H9 (cell line): ENCODE measurements at regions not wholly inside any gene's neighbourhood (a gene's known extent, or its start where the extent isn't known, plus 50 kb on each side); places are given as distances from the start of the nearest gene placed in this dataset.

Source experiments
- DNase-seq: peaks from one replicate; pipeline ENCODE4 v3.0.0-alpha.2; 2017
- H2AFZ ChIP-seq: one replicate; pipeline ENCODE4 v1.6.1; 2013; ENCODE audit warnings: mild to moderate bottlenecking, low read length, control low read depth, moderate library complexity
- H2AK5ac ChIP-seq: 2 replicates; pipeline ENCODE4 v1.6.1; 2013; ENCODE audit warnings: low read length, control low read depth, mixed read lengths; ENCODE audit not compliant: insufficient read length
- H2BK120ac ChIP-seq: one replicate; pipeline ENCODE4 v1.6.1; 2013; ENCODE audit warnings: low read depth, mild to moderate bottlenecking, low read length, control low read depth, inconsistent platforms; ENCODE audit not compliant: poor library complexity, severe bottlenecking
- H2BK12ac ChIP-seq: 2 replicates; pipeline ENCODE4 v1.6.1; 2013; ENCODE audit warnings: low read length, control low read depth, mixed read lengths, low read depth; ENCODE audit not compliant: insufficient read length
- H2BK15ac ChIP-seq: 2 replicates; pipeline ENCODE4 v1.6.1; 2013; ENCODE audit warnings: low read depth, low read length, control low read depth
- H2BK20ac ChIP-seq: one replicate; pipeline ENCODE4 v1.6.1; 2013; ENCODE audit warnings: low read depth, mild to moderate bottlenecking, low read length, control low read depth, inconsistent platforms; ENCODE audit not compliant: poor library complexity, severe bottlenecking
- H2BK5ac ChIP-seq: 2 replicates; pipeline ENCODE4 v1.6.1; 2013; ENCODE audit warnings: low read length, control low read depth, mixed read lengths; ENCODE audit not compliant: insufficient read length
- H3K14ac ChIP-seq: 2 replicates; pipeline ENCODE4 v1.6.1; 2013; ENCODE audit warnings: low read length, control low read depth; ENCODE audit not compliant: insufficient read depth
- H3K18ac ChIP-seq: 2 replicates; pipeline ENCODE4 v1.6.1; 2013; ENCODE audit warnings: low read depth, mild to moderate bottlenecking, mixed read lengths, low read length, control low read depth; ENCODE audit not compliant: insufficient read length
- H3K23ac ChIP-seq: 2 replicates; pipeline ENCODE4 v1.6.1; 2013; ENCODE audit warnings: low read length, control low read depth, mixed read lengths, low read depth; ENCODE audit not compliant: insufficient read length
- H3K23me2 ChIP-seq: 2 replicates; pipeline ENCODE4 v1.6.1; 2013; ENCODE audit warnings: low read depth, mild to moderate bottlenecking, mixed read lengths, low read length, control low read depth; ENCODE audit not compliant: insufficient read length, poor library complexity, severe bottlenecking
- H3K27ac ChIP-seq: 2 replicates; pipeline ENCODE4 v1.5.1; 2013; ENCODE audit warnings: low read length, control low read depth, mixed read lengths, low read depth; ENCODE audit not compliant: insufficient read length
- H3K27me3 ChIP-seq: 2 replicates; pipeline ENCODE4 v1.6.1; 2013; ENCODE audit warnings: low read length, control low read depth, inconsistent platforms; ENCODE audit not compliant: insufficient read depth
- H3K4ac ChIP-seq: 2 replicates; pipeline ENCODE4 v1.6.1; 2013; ENCODE audit warnings: low read depth, mild to moderate bottlenecking, control low read depth, inconsistent platforms, low read length, moderate library complexity
- H3K4me1 ChIP-seq: 2 replicates; pipeline ENCODE4 v1.6.1; 2013; ENCODE audit warnings: low read length, control low read depth, inconsistent platforms; ENCODE audit not compliant: insufficient read depth
- H3K4me2 ChIP-seq: 2 replicates; pipeline ENCODE4 v1.6.1; 2013; ENCODE audit warnings: low read length, control low read depth, mixed read lengths; ENCODE audit not compliant: insufficient read length, insufficient read depth
- H3K56ac ChIP-seq: 2 replicates; pipeline ENCODE4 v1.6.1; 2013; ENCODE audit warnings: low read depth, mild to moderate bottlenecking, mixed read lengths, low read length, control low read depth; ENCODE audit not compliant: insufficient read length
- H3K79me1 ChIP-seq: 2 replicates; pipeline ENCODE4 v1.6.1; 2013; ENCODE audit warnings: low read depth, mild to moderate bottlenecking, moderate library complexity, low read length, control low read depth, inconsistent platforms; ENCODE audit not compliant: insufficient read depth, poor library complexity, severe bottlenecking
- H3K79me2 ChIP-seq: 2 replicates; pipeline ENCODE4 v1.6.1; 2013; ENCODE audit warnings: low read length, control low read depth, inconsistent platforms; ENCODE audit not compliant: insufficient read depth
- H3K9ac ChIP-seq: 2 replicates; pipeline ENCODE4 v1.6.1; 2013; ENCODE audit warnings: low read length, control low read depth, mixed read lengths; ENCODE audit not compliant: insufficient read length; ENCODE audit errors: extremely low read depth
- H3K9me3 ChIP-seq: one replicate; pipeline ENCODE4 v1.6.1; 2013; ENCODE audit warnings: low read depth, low read length, inconsistent platforms; ENCODE audit not compliant: control insufficient read depth
- H3T11ph ChIP-seq: one replicate; pipeline ENCODE4 v1.6.1; 2013; ENCODE audit warnings: mild to moderate bottlenecking, low read length, control low read depth, inconsistent platforms
- H4K20me1 ChIP-seq: one replicate; pipeline ENCODE4 v1.6.1; 2013; ENCODE audit not compliant: control insufficient read depth, insufficient read length, insufficient read depth
- H4K5ac ChIP-seq: 2 replicates; pipeline ENCODE4 v1.6.1; 2013; ENCODE audit warnings: low read depth, mild to moderate bottlenecking, mixed read lengths, low read length, control low read depth; ENCODE audit not compliant: insufficient read length
- H4K8ac ChIP-seq: replicated peaks from 2 replicates; pipeline ENCODE4 v1.6.1; 2013; ENCODE audit warnings: low read length, control low read depth, mixed read lengths, low read depth; ENCODE audit not compliant: insufficient read length
- H4K91ac ChIP-seq: 2 replicates; pipeline ENCODE4 v1.6.1; 2013; ENCODE audit warnings: low read depth, mild to moderate bottlenecking, moderate library complexity, mixed read lengths, low read length, control low read depth; ENCODE audit not compliant: insufficient read length
- H3K27ac Mint-ChIP-seq, 3 experiments: 2 replicates in 2 of 3; 3 replicates in 1 of 3; pipeline ENCODE4 v1.8.0; 2020 to 2021; ENCODE audit warnings: mixed read lengths in 3 of 3, mild to moderate bottlenecking in 1 of 3, moderate library complexity in 1 of 3
- H3K27me3 Mint-ChIP-seq: 2 replicates; pipeline ENCODE4 v1.8.0; 2021; ENCODE audit warnings: low read depth, mild to moderate bottlenecking, moderate library complexity, mixed read lengths
- H3K36me3 Mint-ChIP-seq, 3 experiments: 2 replicates in 2 of 3; 3 replicates in 1 of 3; pipeline ENCODE4 v1.8.0; 2020 to 2021; ENCODE audit warnings: low read depth in 3 of 3, mixed read lengths in 3 of 3; ENCODE audit not compliant: insufficient read depth in 1 of 3
- H3K4me1 Mint-ChIP-seq, 2 experiments: 2 replicates each; pipeline ENCODE4 v1.8.0; 2020; ENCODE audit warnings: mixed read lengths in 2 of 2
- H3K4me3 Mint-ChIP-seq, 2 experiments: 2 replicates in 1 of 2; 3 replicates in 1 of 2; pipeline ENCODE4 v1.8.0; 2020 to 2021; ENCODE audit warnings: mild to moderate bottlenecking in 2 of 2, mixed read lengths in 2 of 2, moderate library complexity in 1 of 2
- H3K9me3 Mint-ChIP-seq, 2 experiments: 2 replicates in 1 of 2; 3 replicates in 1 of 2; pipeline ENCODE4 v1.8.0; 2020; ENCODE audit warnings: mild to moderate bottlenecking in 2 of 2, mixed read lengths in 2 of 2, moderate library complexity in 1 of 2
- WGBS: extraction: QIAGEN DNeasy Blood & Tissue Kit; methylation state at CpG from one replicate; pipeline ENCODE4 v1.1.7; 2013; ENCODE audit warnings: missing lambda C conversion rate, low lambda C conversion rate, mixed read lengths; ENCODE audit not compliant: insufficient read length; ENCODE audit errors: extremely low coverage; 5-methylcytosine and 5-hydroxymethylcytosine counted together
- TF ChIP-seq, protein P1 (sequence below): fragments of 200-600 bp; sonication (generic); conservative IDR thresholded peaks from 3 replicates; pipeline ENCODE4 v1.8.0; 2021; ENCODE audit warnings: antibody characterized with exemption, mild to moderate bottlenecking

DNA sequence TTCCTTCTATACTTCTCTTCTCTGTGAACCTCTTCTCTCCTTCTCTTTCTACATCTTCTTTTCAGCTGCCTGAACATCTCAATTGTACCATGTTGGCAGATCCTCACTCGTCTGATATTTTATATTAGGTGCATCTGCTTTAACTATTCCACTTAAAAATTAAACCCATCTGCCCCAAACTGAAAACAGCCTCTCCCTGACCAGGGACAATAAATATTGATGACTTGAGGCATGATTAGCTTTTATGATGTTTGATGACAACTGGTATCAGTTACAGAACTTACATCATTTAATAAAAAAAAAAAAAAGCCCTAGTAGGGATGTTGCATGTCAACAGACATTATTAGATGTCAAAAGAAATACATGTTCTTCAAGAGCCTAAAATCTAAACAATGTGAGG lies 79.8 kb upstream of the HABP2 start:
- no peak overlapping the region for H2BK15ac ChIP-seq
- H3K9ac ChIP-seq, result no peak overlapping the region
- no peak overlapping the region for H2BK12ac ChIP-seq
- H2BK20ac ChIP-seq, result no peak overlapping the region
- H2BK120ac ChIP-seq, result no peak overlapping the region
- H3K27ac ChIP-seq, result no peak overlapping the region
- Mint-ChIP-seq H3K9me3 (peaks cover 0 to 3% of the 10 kb centered on the region in 2 experiments; a peak in 2 of 5 replicates), H3K36me3 (no peaks in the 10 kb centered on the region), H3K4me1 (peaks cover 0 to 9% of the 10 kb centered on the region in 2 experiments; a peak in 2 of 4 replicates), H3K27ac (no peak overlapping the region), H3K4me3 (no peak overlapping the region), H3K27me3 (peaks cover 16% of the 10 kb centered on the region)
- TF ChIP-seq, protein P1, sequence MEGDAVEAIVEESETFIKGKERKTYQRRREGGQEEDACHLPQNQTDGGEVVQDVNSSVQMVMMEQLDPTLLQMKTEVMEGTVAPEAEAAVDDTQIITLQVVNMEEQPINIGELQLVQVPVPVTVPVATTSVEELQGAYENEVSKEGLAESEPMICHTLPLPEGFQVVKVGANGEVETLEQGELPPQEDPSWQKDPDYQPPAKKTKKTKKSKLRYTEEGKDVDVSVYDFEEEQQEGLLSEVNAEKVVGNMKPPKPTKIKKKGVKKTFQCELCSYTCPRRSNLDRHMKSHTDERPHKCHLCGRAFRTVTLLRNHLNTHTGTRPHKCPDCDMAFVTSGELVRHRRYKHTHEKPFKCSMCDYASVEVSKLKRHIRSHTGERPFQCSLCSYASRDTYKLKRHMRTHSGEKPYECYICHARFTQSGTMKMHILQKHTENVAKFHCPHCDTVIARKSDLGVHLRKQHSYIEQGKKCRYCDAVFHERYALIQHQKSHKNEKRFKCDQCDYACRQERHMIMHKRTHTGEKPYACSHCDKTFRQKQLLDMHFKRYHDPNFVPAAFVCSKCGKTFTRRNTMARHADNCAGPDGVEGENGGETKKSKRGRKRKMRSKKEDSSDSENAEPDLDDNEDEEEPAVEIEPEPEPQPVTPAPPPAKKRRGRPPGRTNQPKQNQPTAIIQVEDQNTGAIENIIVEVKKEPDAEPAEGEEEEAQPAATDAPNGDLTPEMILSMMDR, result no peak
- no peak overlapping the region for H3K4me2 ChIP-seq
- H3K27me3 ChIP-seq, result no peaks in the 10 kb centered on the region
- H3K4me1 ChIP-seq, result no peaks in the 10 kb centered on the region
- no peak overlapping the region for H3K56ac ChIP-seq
- DNase-seq, result no peak
- no peaks in the 10 kb centered on the region for H4K20me1 ChIP-seq
- no peaks in the 10 kb centered on the region for H3K9me3 ChIP-seq
- H3K18ac ChIP-seq, result no peak overlapping the region
- no peaks in the 10 kb centered on the region for H3K79me2 ChIP-seq
- no peak overlapping the region for H4K5ac ChIP-seq
- no peak overlapping the region for H3K23ac ChIP-seq
- no peak overlapping the region for H4K91ac ChIP-seq
- H3K79me1 ChIP-seq, result no peaks in the 10 kb centered on the region
- H2AK5ac ChIP-seq, result no peak overlapping the region
- H2BK5ac ChIP-seq, result no peak overlapping the region
- no peak overlapping the region for H3K14ac ChIP-seq
- no peaks in the 10 kb centered on the region for H3K23me2 ChIP-seq
- WGBS, result no CpG with 5 or more reads among the region's 1 CpG
- H2AFZ ChIP-seq, result no peak overlapping the region
- no peak overlapping the region for H3K4ac ChIP-seq
- H3T11ph ChIP-seq, result no peak overlapping the region
- no peak overlapping the region for H4K8ac ChIP-seq
